ENCODE measurements at regions not wholly inside any gene's neighbourhood (a gene's known extent, or its start where the extent isn't known, plus 50 kb on each side); places are given as distances from the start of the nearest gene placed in this dataset.

- DNase-seq (ENCODE audit: low read depth, low spot score): no peak
Measured at GRCh38 chr21:16891821-16892220, 621.0 kb upstream of the CXADR start.

GRCh38 chr21:16900685-16901084 lies 612.2 kb upstream of the CXADR start:
- DNase-seq (ENCODE audit: low read depth, low spot score): no peak

GRCh38 chr21:16908077-16908476 lies 604.8 kb upstream of the CXADR start:
- no peak for DNase-seq (ENCODE audit: low read depth, low spot score)

GRCh38 chr21:16910435-16911165 lies 602.2 kb upstream of the CXADR start:
- no peak for DNase-seq (ENCODE audit: low read depth, low spot score)

GRCh38 chr21:16911166-16911607 lies 601.7 kb upstream of the CXADR start:
- DNase-seq (ENCODE audit: low read depth, low spot score): no peak

GRCh38 chr21:16912075-16912474 lies 600.8 kb upstream of the CXADR start:
- DNase-seq (ENCODE audit: low read depth, low spot score): no peak

- DNase-seq (ENCODE audit: low read depth, low spot score): no peak
Measured at GRCh38 chr21:16913010-16913409, 599.8 kb upstream of the CXADR start.

GRCh38 chr21:16928439-16928838 lies 584.4 kb upstream of the CXADR start:
- DNase-seq (ENCODE audit: low read depth, low spot score): no peak

GRCh38 chr21:16932314-16932713 lies 580.5 kb upstream of the CXADR start:
- no peak for DNase-seq (ENCODE audit: low read depth, low spot score)

GRCh38 chr21:16942703-16943102 lies 570.1 kb upstream of the CXADR start:
- DNase-seq (ENCODE audit: low read depth, low spot score): peak; percentile 38

GRCh38 chr21:16943231-16943630 lies 569.6 kb upstream of the CXADR start:
- DNase-seq (ENCODE audit: low read depth, low spot score): no peak

- DNase-seq (ENCODE audit: low read depth, low spot score): no peak
Measured at GRCh38 chr21:16945580-16945979, 567.3 kb upstream of the CXADR start.

- DNase-seq (ENCODE audit: low read depth, low spot score): no peak
Measured at GRCh38 chr21:16956824-16957223, 556.0 kb upstream of the CXADR start.

GRCh38 chr21:16965424-16965823 lies 547.4 kb upstream of the CXADR start:
- DNase-seq (ENCODE audit: low read depth, low spot score): no peak

- DNase-seq (ENCODE audit: low read depth, low spot score): no peak
Measured at GRCh38 chr21:16968436-16968835, 544.4 kb upstream of the CXADR start.

- no peak for DNase-seq (ENCODE audit: low read depth, low spot score)
Measured at GRCh38 chr21:16969636-16970035, 543.2 kb upstream of the CXADR start.

- no peak for DNase-seq (ENCODE audit: low read depth, low spot score)
Measured at GRCh38 chr21:16974060-16974459, 538.8 kb upstream of the CXADR start.

- DNase-seq (ENCODE audit: low read depth, low spot score): no peak
Measured at GRCh38 chr21:16976193-16976592, 536.6 kb upstream of the CXADR start.

- no peak for DNase-seq (ENCODE audit: low read depth, low spot score)
Measured at GRCh38 chr21:16978309-16978895, 534.4 kb upstream of the CXADR start.

- no peak for DNase-seq (ENCODE audit: low read depth, low spot score)
Measured at GRCh38 chr21:16979574-16979973, 533.3 kb upstream of the CXADR start.

GRCh38 chr21:16983420-16983819 lies 529.4 kb upstream of the CXADR start:
- no peak for DNase-seq (ENCODE audit: low read depth, low spot score)

- DNase-seq (ENCODE audit: low read depth, low spot score): peak; percentile 15
Measured at GRCh38 chr21:16992448-16992847, 520.4 kb upstream of the CXADR start.

GRCh38 chr21:16993416-16994038 lies 519.3 kb upstream of the CXADR start:
- DNase-seq (ENCODE audit: low read depth, low spot score): no peak

Measured in iPS DF 19.7 (cell line).